ENCODE measurements at regions not wholly inside any gene's neighbourhood (a gene's known extent, or its start where the extent isn't known, plus 50 kb on each side); places are given as distances from the start of the nearest gene placed in this dataset.

GRCh38 chr17:79220713-79221291 lies 146.2 kb downstream of the ENGASE start:
- no peak for TF ChIP-seq CTCF (IDR thresholded peaks at IDR 0.05)
- no peak for TF ChIP-seq POLR2A (IDR thresholded peaks at IDR 0.05)
